PC-9 (cell line): ENCODE measurements at regions not wholly inside any gene's neighbourhood (a gene's known extent, or its start where the extent isn't known, plus 50 kb on each side); places are given as distances from the start of the nearest gene placed in this dataset.

ENCODE experiments used
- BruUV-seq: library from RNA; stranded (reverse); fragments of 400-500 nt; replicated peaks from 2 replicates; lab custom pipeline; 2021; lab: Mats Ljungman, UMichigan
- CTCF ChIA-PET: fragments of 300-600 bp; sonication (Branson Sonifier 250); formaldehyde crosslinking; loops from one replicate; lab custom pipeline; 2022; ENCODE audit warnings: antibody characterized with exemption; lab: Charles Lee
- POLR2A ChIA-PET: fragments of 300-600 bp; sonication (Branson Sonifier 250); formaldehyde crosslinking; loops from one replicate; lab custom pipeline; 2022; ENCODE audit warnings: antibody characterized with exemption; ENCODE audit not compliant: unreplicated experiment; lab: Charles Lee
- DNase-seq, 2 experiments: peaks; one replicate each; pipeline versions ENCODE4 v3.0.0 to v3.0.0-alpha.2; 2015 to 2022; ENCODE audit warnings: mixed read lengths in 1 of 2
- H2AFZ ChIP-seq: fragments of 200-600 bp; sonication (generic); 2 replicates; pipeline ENCODE4 v1.8.1; 2017; ENCODE audit warnings: antibody characterized with exemption
- H3F3A ChIP-seq: fragments of 200-600 bp; sonication (generic); 2 replicates; pipeline ENCODE4 v1.8.1; 2017; ENCODE audit warnings: antibody characterized with exemption, mild to moderate bottlenecking, low read depth; ENCODE audit not compliant: insufficient read depth
- H3K27ac ChIP-seq: fragments of 200-600 bp; sonication (generic); 2 replicates; pipeline ENCODE4 v1.6.1; 2016; ENCODE audit warnings: mixed run types
- H3K27me3 ChIP-seq: fragments of 200-600 bp; sonication (generic); 2 replicates; pipeline ENCODE4 v1.6.1; 2016; ENCODE audit warnings: low read depth, mixed run types; ENCODE audit not compliant: insufficient read depth
- H3K36me3 ChIP-seq: fragments of 200-600 bp; sonication (generic); 2 replicates; pipeline ENCODE4 v1.6.1; 2016; ENCODE audit warnings: low read depth, mixed run types
- H3K4me1 ChIP-seq: fragments of 200-600 bp; sonication (generic); replicated peaks from 2 replicates; pipeline ENCODE4 v1.6.1; 2016; ENCODE audit warnings: mixed run types; ENCODE audit not compliant: insufficient read depth
- H3K4me2 ChIP-seq: fragments of 200-600 bp; sonication (generic); 2 replicates; pipeline ENCODE4 v1.6.1; 2017; ENCODE audit warnings: mixed run types
- H3K4me3 ChIP-seq: fragments of 200-600 bp; sonication (generic); 2 replicates; pipeline ENCODE4 v1.6.1; 2016; ENCODE audit warnings: mixed run types
- H3K79me2 ChIP-seq: fragments of 200-600 bp; sonication (generic); 2 replicates; pipeline ENCODE4 v1.6.1; 2017; ENCODE audit warnings: low read depth, mixed run types
- H3K9me2 ChIP-seq: fragments of 200-600 bp; sonication (generic); 2 replicates; pipeline ENCODE4 v1.8.1; 2017; ENCODE audit warnings: mild to moderate bottlenecking; ENCODE audit not compliant: insufficient read depth
- H3K9me3 ChIP-seq: fragments of 200-600 bp; sonication (generic); 2 replicates; pipeline ENCODE4 v1.8.1; 2016; ENCODE audit warnings: low read depth; ENCODE audit not compliant: insufficient read depth
- H4K20me1 ChIP-seq: fragments of 200-600 bp; sonication (generic); 2 replicates; pipeline ENCODE4 v1.8.1; 2017; ENCODE audit not compliant: insufficient read depth
- CTCF ChIP-seq: fragments of 200-600 bp; sonication (generic); conservative IDR thresholded peaks from 2 replicates; pipeline ENCODE4 v1.6.1; 2017; ENCODE audit warnings: mixed run types, antibody characterized with exemption, mild to moderate bottlenecking, moderate library complexity
- EZH2 ChIP-seq: fragments of 200-600 bp; sonication (generic); IDR thresholded peaks from 2 replicates; pipeline ENCODE4 v1.8.0; 2017; ENCODE audit warnings: antibody characterized with exemption, low read depth
- intact Hi-C: fragments of 100-400 bp; cut with micrococcal nuclease; formaldehyde crosslinking; loops from one replicate; pipeline ENCODE4 v1.10.0; 2022; ENCODE audit not compliant: unreplicated experiment

- H3K4me3 ChIP-seq, result no peak overlapping the region
- TF ChIP-seq CTCF, result no peak
- TF ChIP-seq EZH2, result no peak
- no peaks in the 10 kb centered on the region for H3K4me1 ChIP-seq
- no peaks in the 10 kb centered on the region for H4K20me1 ChIP-seq
- H3K27me3 ChIP-seq, result no peaks in the 10 kb centered on the region
- ChIA-PET CTCF (no interaction called here), POLR2A (no interaction called here)
- H3K4me2 ChIP-seq, result no peak overlapping the region
- H3K79me2 ChIP-seq, result no peaks in the 10 kb centered on the region
- intact Hi-C loops, result no loop called here
- DNase-seq, result no peak
- no peaks in the 10 kb centered on the region for H3K9me3 ChIP-seq
- H3K27ac ChIP-seq, result no peak overlapping the region
- H3F3A ChIP-seq, result no peaks in the 10 kb centered on the region
- no peaks in the 10 kb centered on the region for H3K9me2 ChIP-seq
- H2AFZ ChIP-seq, result no peak overlapping the region
- BruUV-seq, result no TSS peak
- no peaks in the 10 kb centered on the region for H3K36me3 ChIP-seq
These were observed 217.6 kb upstream of the TANK start for GRCh38 chr2:160942476-160943142.

- no peak for DNase-seq
- H3K4me1 ChIP-seq, result no peaks in the 10 kb centered on the region
- H3K36me3 ChIP-seq, result no peaks in the 10 kb centered on the region
- intact Hi-C loops, result no loop called here
- no peak overlapping the region for H2AFZ ChIP-seq
- H3K27me3 ChIP-seq, result no peaks in the 10 kb centered on the region
- no TSS peak for BruUV-seq
- H3F3A ChIP-seq, result no peaks in the 10 kb centered on the region
- TF ChIP-seq EZH2 (no peak), CTCF (no peak)
- no peaks in the 10 kb centered on the region for H4K20me1 ChIP-seq
- H3K4me2 ChIP-seq, result no peak overlapping the region
- ChIA-PET CTCF (no interaction called here), POLR2A (no interaction called here)
- H3K4me3 ChIP-seq, result no peak overlapping the region
- no peak overlapping the region for H3K27ac ChIP-seq
- no peaks in the 10 kb centered on the region for H3K79me2 ChIP-seq
- no peaks in the 10 kb centered on the region for H3K9me3 ChIP-seq
- H3K9me2 ChIP-seq, result no peaks in the 10 kb centered on the region
These were observed 216.8 kb upstream of the TANK start for GRCh38 chr2:160943414-160943813.

GRCh38 chr2:160952464-160953254 lies 207.6 kb upstream of the TANK start:
- H3K36me3 ChIP-seq, result no peaks in the 10 kb centered on the region
- H4K20me1 ChIP-seq, result no peaks in the 10 kb centered on the region
- BruUV-seq, result no TSS peak
- H3K9me2 ChIP-seq, result no peaks in the 10 kb centered on the region
- H3F3A ChIP-seq, result no peaks in the 10 kb centered on the region
- H3K9me3 ChIP-seq, result no peaks in the 10 kb centered on the region
- intact Hi-C loops, result no loop called here
- ChIA-PET POLR2A (interaction anchor here (0.6 kb wide), 1 partner anchor 298 kb away, joined by 3 read pairs; no protein-coding TSS in a partner anchor), CTCF (no interaction called here)
- H3K4me3 ChIP-seq, result no peak overlapping the region
- TF ChIP-seq EZH2, result no peak
- TF ChIP-seq CTCF, result no peak
- H3K4me2 ChIP-seq, result no peak overlapping the region
- no peak overlapping the region for H2AFZ ChIP-seq
- no peak for DNase-seq
- no peak overlapping the region for H3K27ac ChIP-seq
- H3K79me2 ChIP-seq, result no peaks in the 10 kb centered on the region
- H3K27me3 ChIP-seq, result no peaks in the 10 kb centered on the region
- no peaks in the 10 kb centered on the region for H3K4me1 ChIP-seq
